ENCODE measurements at regions not wholly inside any gene's neighbourhood (a gene's known extent, or its start where the extent isn't known, plus 50 kb on each side); places are given as distances from the start of the nearest gene placed in this dataset.

DNA sequence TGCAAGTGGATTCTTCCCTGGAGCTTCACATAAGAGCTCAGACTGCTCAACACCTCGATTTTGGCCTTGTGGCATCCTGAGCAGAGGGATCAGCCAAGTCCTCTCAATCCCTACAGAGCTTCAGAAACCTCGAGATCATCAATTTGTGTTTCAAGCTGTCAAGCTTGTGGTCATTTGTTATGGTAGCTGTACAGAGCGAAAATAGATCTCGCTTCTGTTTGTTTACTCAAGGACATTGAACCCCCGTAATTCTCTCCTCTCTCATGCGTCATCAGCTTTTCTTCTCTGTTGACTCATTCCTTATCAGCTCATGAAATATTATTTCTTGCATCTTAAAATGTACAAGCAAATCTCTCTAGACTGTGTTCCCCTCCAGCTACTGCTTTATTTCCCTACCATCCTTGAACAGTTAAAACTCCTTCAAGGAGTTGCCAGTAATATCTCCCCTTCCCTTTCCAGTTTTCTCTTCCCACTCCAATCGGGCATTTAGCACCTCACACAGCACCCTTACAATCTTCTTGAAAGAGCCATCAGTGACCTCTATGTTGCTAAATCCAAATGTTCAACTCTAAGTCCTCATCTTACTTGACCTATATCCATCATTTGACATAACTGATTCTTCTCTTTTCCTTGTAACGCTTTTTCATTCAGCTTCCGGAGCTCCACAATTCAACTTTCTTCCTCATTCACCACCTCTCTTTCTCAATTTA, 106.2 kb upstream of the FAT1 start:
- no peak for TF ChIP-seq CREB1 (IDR thresholded peaks at IDR 0.05; ENCODE audit: low read depth)
- TF ChIP-seq, protein P1, sequence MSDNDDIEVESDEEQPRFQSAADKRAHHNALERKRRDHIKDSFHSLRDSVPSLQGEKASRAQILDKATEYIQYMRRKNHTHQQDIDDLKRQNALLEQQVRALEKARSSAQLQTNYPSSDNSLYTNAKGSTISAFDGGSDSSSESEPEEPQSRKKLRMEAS (IDR thresholded peaks at IDR 0.05): no peak
- TF ChIP-seq CEBPB (IDR thresholded peaks at IDR 0.05): no peak
- no peak for TF ChIP-seq EGR1 (IDR thresholded peaks at IDR 0.05)
- TF ChIP-seq FOXM1 (IDR thresholded peaks at IDR 0.05; ENCODE audit: borderline replicate concordance, low read depth): no peak
- TF ChIP-seq TCF12 (IDR thresholded peaks at IDR 0.05; ENCODE audit: low read depth): no peak
- TF ChIP-seq, protein P2, sequence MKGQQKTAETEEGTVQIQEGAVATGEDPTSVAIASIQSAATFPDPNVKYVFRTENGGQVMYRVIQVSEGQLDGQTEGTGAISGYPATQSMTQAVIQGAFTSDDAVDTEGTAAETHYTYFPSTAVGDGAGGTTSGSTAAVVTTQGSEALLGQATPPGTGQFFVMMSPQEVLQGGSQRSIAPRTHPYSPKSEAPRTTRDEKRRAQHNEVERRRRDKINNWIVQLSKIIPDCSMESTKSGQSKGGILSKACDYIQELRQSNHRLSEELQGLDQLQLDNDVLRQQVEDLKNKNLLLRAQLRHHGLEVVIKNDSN (IDR thresholded peaks at IDR 0.05): no peak
- TF ChIP-seq, protein P3, sequence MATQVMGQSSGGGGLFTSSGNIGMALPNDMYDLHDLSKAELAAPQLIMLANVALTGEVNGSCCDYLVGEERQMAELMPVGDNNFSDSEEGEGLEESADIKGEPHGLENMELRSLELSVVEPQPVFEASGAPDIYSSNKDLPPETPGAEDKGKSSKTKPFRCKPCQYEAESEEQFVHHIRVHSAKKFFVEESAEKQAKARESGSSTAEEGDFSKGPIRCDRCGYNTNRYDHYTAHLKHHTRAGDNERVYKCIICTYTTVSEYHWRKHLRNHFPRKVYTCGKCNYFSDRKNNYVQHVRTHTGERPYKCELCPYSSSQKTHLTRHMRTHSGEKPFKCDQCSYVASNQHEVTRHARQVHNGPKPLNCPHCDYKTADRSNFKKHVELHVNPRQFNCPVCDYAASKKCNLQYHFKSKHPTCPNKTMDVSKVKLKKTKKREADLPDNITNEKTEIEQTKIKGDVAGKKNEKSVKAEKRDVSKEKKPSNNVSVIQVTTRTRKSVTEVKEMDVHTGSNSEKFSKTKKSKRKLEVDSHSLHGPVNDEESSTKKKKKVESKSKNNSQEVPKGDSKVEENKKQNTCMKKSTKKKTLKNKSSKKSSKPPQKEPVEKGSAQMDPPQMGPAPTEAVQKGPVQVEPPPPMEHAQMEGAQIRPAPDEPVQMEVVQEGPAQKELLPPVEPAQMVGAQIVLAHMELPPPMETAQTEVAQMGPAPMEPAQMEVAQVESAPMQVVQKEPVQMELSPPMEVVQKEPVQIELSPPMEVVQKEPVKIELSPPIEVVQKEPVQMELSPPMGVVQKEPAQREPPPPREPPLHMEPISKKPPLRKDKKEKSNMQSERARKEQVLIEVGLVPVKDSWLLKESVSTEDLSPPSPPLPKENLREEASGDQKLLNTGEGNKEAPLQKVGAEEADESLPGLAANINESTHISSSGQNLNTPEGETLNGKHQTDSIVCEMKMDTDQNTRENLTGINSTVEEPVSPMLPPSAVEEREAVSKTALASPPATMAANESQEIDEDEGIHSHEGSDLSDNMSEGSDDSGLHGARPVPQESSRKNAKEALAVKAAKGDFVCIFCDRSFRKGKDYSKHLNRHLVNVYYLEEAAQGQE (IDR thresholded peaks at IDR 0.05; ENCODE audit: low read depth): no peak
- TF ChIP-seq RAD21 (IDR thresholded peaks at IDR 0.05; ENCODE audit: low read depth): no peak
- no peak for TF ChIP-seq YY1 (IDR thresholded peaks at IDR 0.05; ENCODE audit: low read depth)
- no peak for TF ChIP-seq ZBTB7A (IDR thresholded peaks at IDR 0.05; ENCODE audit: low read depth)
- TF ChIP-seq EP300 (IDR thresholded peaks at IDR 0.05; ENCODE audit: borderline replicate concordance): no peak
- no peak for TF ChIP-seq NFIC (IDR thresholded peaks at IDR 0.05)
- TF ChIP-seq TAF1 (IDR thresholded peaks at IDR 0.05; ENCODE audit: low read depth): no peak
- TF ChIP-seq TEAD4 (IDR thresholded peaks at IDR 0.05): no peak

DNA sequence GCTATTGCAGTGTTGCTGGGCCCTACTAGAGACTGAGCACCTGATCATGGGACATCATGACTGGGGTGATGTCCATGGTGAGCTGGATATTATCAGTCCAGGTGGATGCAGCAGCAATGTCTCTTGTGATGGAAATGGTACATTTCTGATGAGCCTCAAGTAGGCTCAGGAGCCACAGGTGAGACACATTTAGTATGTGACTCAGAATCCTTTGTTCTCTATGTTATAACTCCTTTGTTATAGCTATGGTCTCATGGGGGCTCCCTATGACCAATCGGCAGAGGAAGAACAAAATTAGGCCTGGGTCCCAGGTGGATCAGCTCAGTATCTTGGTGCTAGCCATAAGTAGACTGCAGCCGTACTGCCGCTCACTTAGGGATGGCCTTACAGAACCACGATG, 107.9 kb upstream of the FAT1 start:
- TF ChIP-seq TAF1 (IDR thresholded peaks at IDR 0.05; ENCODE audit: low read depth) (no peak), CEBPB (IDR thresholded peaks at IDR 0.05) (no peak), ZBTB7A (IDR thresholded peaks at IDR 0.05; ENCODE audit: low read depth) (no peak), EP300 (IDR thresholded peaks at IDR 0.05; ENCODE audit: borderline replicate concordance) (no peak), CREB1 (IDR thresholded peaks at IDR 0.05; ENCODE audit: low read depth) (no peak), FOXM1 (IDR thresholded peaks at IDR 0.05; ENCODE audit: borderline replicate concordance, low read depth) (no peak), TCF12 (IDR thresholded peaks at IDR 0.05; ENCODE audit: low read depth) (no peak), YY1 (IDR thresholded peaks at IDR 0.05; ENCODE audit: low read depth) (no peak), RAD21 (IDR thresholded peaks at IDR 0.05; ENCODE audit: low read depth) (no peak), EGR1 (IDR thresholded peaks at IDR 0.05) (no peak), TEAD4 (IDR thresholded peaks at IDR 0.05) (no peak), NFIC (IDR thresholded peaks at IDR 0.05) (no peak)
- TF ChIP-seq, protein P3 (IDR thresholded peaks at IDR 0.05; ENCODE audit: low read depth): no peak
- TF ChIP-seq, protein P2 (IDR thresholded peaks at IDR 0.05): no peak
- TF ChIP-seq, protein P1 (IDR thresholded peaks at IDR 0.05): no peak

DNA sequence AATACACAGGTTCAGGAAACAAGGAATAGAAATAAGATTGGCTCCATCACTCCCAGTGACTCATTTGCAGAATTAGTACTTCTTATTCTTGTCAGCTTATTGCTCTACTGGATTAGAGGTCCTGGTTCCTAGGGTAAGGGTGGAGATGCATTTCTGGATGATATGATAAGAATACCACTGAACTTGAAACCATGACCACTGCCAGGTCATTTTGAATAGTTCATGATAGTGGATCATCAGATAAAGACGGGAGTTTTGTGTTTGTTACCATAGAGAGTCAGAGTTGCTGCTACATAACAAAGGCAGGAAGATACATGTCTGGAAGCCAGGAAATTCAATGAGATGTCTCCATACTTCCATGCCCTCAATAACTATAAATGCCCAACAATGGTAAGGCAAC, 109.2 kb upstream of the FAT1 start:
- no peak for TF ChIP-seq CEBPB (IDR thresholded peaks at IDR 0.05)
- TF ChIP-seq YY1 (IDR thresholded peaks at IDR 0.05; ENCODE audit: low read depth): no peak
- TF ChIP-seq, protein P2 (IDR thresholded peaks at IDR 0.05): no peak
- TF ChIP-seq EGR1 (IDR thresholded peaks at IDR 0.05): no peak
- no peak for TF ChIP-seq TAF1 (IDR thresholded peaks at IDR 0.05; ENCODE audit: low read depth)
- TF ChIP-seq NFIC (IDR thresholded peaks at IDR 0.05): no peak
- no peak for TF ChIP-seq EP300 (IDR thresholded peaks at IDR 0.05; ENCODE audit: borderline replicate concordance)
- no peak for TF ChIP-seq ZBTB7A (IDR thresholded peaks at IDR 0.05; ENCODE audit: low read depth)
- no peak for TF ChIP-seq RAD21 (IDR thresholded peaks at IDR 0.05; ENCODE audit: low read depth)
- TF ChIP-seq, protein P1 (IDR thresholded peaks at IDR 0.05): no peak
- TF ChIP-seq, protein P3 (IDR thresholded peaks at IDR 0.05; ENCODE audit: low read depth): no peak
- TF ChIP-seq CREB1 (IDR thresholded peaks at IDR 0.05; ENCODE audit: low read depth): no peak
- TF ChIP-seq TCF12 (IDR thresholded peaks at IDR 0.05; ENCODE audit: low read depth): no peak
- TF ChIP-seq TEAD4 (IDR thresholded peaks at IDR 0.05): no peak
- TF ChIP-seq FOXM1 (IDR thresholded peaks at IDR 0.05; ENCODE audit: borderline replicate concordance, low read depth): no peak

Data from Ishikawa (cell line).